Mesenchymal stem cell (in vitro differentiated cells and primary cell): ENCODE measurements at regions not wholly inside any gene's neighbourhood (a gene's known extent, or its start where the extent isn't known, plus 50 kb on each side); places are given as distances from the start of the nearest gene placed in this dataset.

Experiments
- DNase-seq: peaks from one replicate; pipeline ENCODE4 v3.0.0-alpha.2; 2013
- H2AFZ ChIP-seq: one replicate; pipeline ENCODE4 v1.6.1; 2013; ENCODE audit warnings: low read depth, mild to moderate bottlenecking, control low read depth, inconsistent platforms, low read length, moderate library complexity
- H2AK5ac ChIP-seq: 2 replicates; pipeline ENCODE4 v1.6.1; 2013; ENCODE audit warnings: low read length, moderate library complexity, mild to moderate bottlenecking, inconsistent platforms; ENCODE audit not compliant: severe bottlenecking
- H2BK120ac ChIP-seq: one replicate; pipeline ENCODE4 v1.6.1; 2013; ENCODE audit warnings: low read depth, mild to moderate bottlenecking, inconsistent platforms, low read length, moderate library complexity
- H2BK12ac ChIP-seq, 2 experiments: one replicate each; pipeline ENCODE4 v1.6.1; 2013; ENCODE audit warnings: inconsistent platforms in 2 of 2, low read length in 2 of 2, mild to moderate bottlenecking in 2 of 2, moderate library complexity in 2 of 2, control low read depth in 1 of 2
- H2BK15ac ChIP-seq: one replicate; pipeline ENCODE4 v1.6.1; 2013; ENCODE audit warnings: mild to moderate bottlenecking, low read depth, inconsistent platforms; ENCODE audit not compliant: poor library complexity, severe bottlenecking
- H2BK5ac ChIP-seq: 2 replicates; pipeline ENCODE4 v1.6.1; 2013; ENCODE audit warnings: low read depth, mild to moderate bottlenecking, low read length, control low read depth, inconsistent platforms; ENCODE audit not compliant: poor library complexity, severe bottlenecking
- H3K14ac ChIP-seq, 2 experiments: one replicate each; pipeline ENCODE4 v1.6.1; 2013; ENCODE audit warnings: inconsistent platforms in 2 of 2, low read length in 2 of 2, control low read depth in 1 of 2, mild to moderate bottlenecking in 1 of 2, moderate library complexity in 1 of 2
- H3K18ac ChIP-seq, 2 experiments: one replicate each; pipeline ENCODE4 v1.6.1; 2013; ENCODE audit warnings: inconsistent platforms in 2 of 2, low read length in 2 of 2, control low read depth in 1 of 2, low read depth in 1 of 2, mild to moderate bottlenecking in 1 of 2
- H3K23ac ChIP-seq, 2 experiments: one replicate each; pipeline ENCODE4 v1.6.1; 2013; ENCODE audit warnings: inconsistent platforms in 2 of 2, low read length in 2 of 2, mild to moderate bottlenecking in 2 of 2, moderate library complexity in 2 of 2, control low read depth in 1 of 2
- H3K27ac ChIP-seq: 2 replicates; pipeline ENCODE4 v1.5.1; 2013; ENCODE audit warnings: mild to moderate bottlenecking, moderate library complexity, low read length, control low read depth, inconsistent platforms; ENCODE audit not compliant: poor library complexity, severe bottlenecking
- H3K27me3 ChIP-seq, 2 experiments: 2 replicates each; pipeline versions ENCODE4 v1.6.1 to v1.7.0; 2013; ENCODE audit warnings: low read length in 2 of 2, mild to moderate bottlenecking in 2 of 2, moderate library complexity in 2 of 2, control low read depth in 1 of 2, inconsistent platforms in 1 of 2; ENCODE audit not compliant: control insufficient read depth in 1 of 2, insufficient read depth in 1 of 2
- H3K36me3 ChIP-seq, 2 experiments: 2 replicates each; pipeline versions ENCODE4 v1.6.1 to v1.7.0; 2013; ENCODE audit warnings: low read length in 2 of 2, control low read depth in 1 of 2, inconsistent platforms in 1 of 2, low read depth in 1 of 2, mild to moderate bottlenecking in 1 of 2; ENCODE audit not compliant: insufficient read depth in 2 of 2, control insufficient read depth in 1 of 2
- H3K4ac ChIP-seq, 2 experiments: one replicate each; pipeline ENCODE4 v1.6.1; 2013; ENCODE audit warnings: inconsistent platforms in 2 of 2, low read length in 2 of 2, mild to moderate bottlenecking in 2 of 2, moderate library complexity in 2 of 2, control low read depth in 1 of 2, low read depth in 1 of 2
- H3K4me1 ChIP-seq: 2 replicates; pipeline ENCODE4 v1.6.1; 2013; ENCODE audit warnings: low read depth, low read length, control low read depth; ENCODE audit not compliant: control insufficient read depth, insufficient read depth
- H3K4me2 ChIP-seq: 2 replicates; pipeline ENCODE4 v1.6.1; 2013; ENCODE audit warnings: low read length, mild to moderate bottlenecking, inconsistent platforms; ENCODE audit not compliant: poor library complexity, severe bottlenecking
- H3K4me3 ChIP-seq, 2 experiments: 2 replicates each; pipeline versions ENCODE4 v1.5.1 to v1.7.0; 2013; ENCODE audit warnings: low read length in 2 of 2, mild to moderate bottlenecking in 2 of 2, control low read depth in 1 of 2, low read depth in 1 of 2; ENCODE audit not compliant: insufficient read depth in 1 of 2
- H3K79me1 ChIP-seq: replicated peaks from 2 replicates; pipeline ENCODE4 v1.6.1; 2013; ENCODE audit warnings: mild to moderate bottlenecking, control low read depth, low read length, inconsistent platforms; ENCODE audit not compliant: poor library complexity, severe bottlenecking
- H3K9ac ChIP-seq: 2 replicates; pipeline ENCODE4 v1.7.0; 2013; ENCODE audit warnings: mild to moderate bottlenecking, low read length, moderate library complexity
- H3K9me3 ChIP-seq: 2 replicates; pipeline ENCODE4 v1.7.0; 2013; ENCODE audit warnings: mild to moderate bottlenecking, low read length; ENCODE audit not compliant: control insufficient read depth
- H4K8ac ChIP-seq: one replicate; pipeline ENCODE4 v1.6.1; 2013; ENCODE audit warnings: inconsistent platforms, mild to moderate bottlenecking, low read length, moderate library complexity
- H4K91ac ChIP-seq: one replicate; pipeline ENCODE4 v1.6.1; 2013; ENCODE audit warnings: mild to moderate bottlenecking, low read length, inconsistent platforms
- WGBS: methylation state at CpG from one replicate; pipeline ENCODE4 v1.1.7; 2013; ENCODE audit warnings: mixed read lengths; 5-methylcytosine and 5-hydroxymethylcytosine counted together

GRCh38 chr4:63122955-63123354 is 1286.3 kb downstream of the TECRL start:
- Histone ChIP-seq H3K27me3 (no peaks in the 10 kb centered on the region), H3K36me3 (no peaks in the 10 kb centered on the region), H2AFZ (no peak overlapping the region), H2BK15ac (no peak overlapping the region), H4K8ac (no peak overlapping the region), H3K27ac (no peak overlapping the region), H2BK120ac (no peak overlapping the region), H3K4me3 (no peak overlapping the region), H4K91ac (no peak overlapping the region), H3K4me1 (no peaks in the 10 kb centered on the region), H2BK12ac (no peak overlapping the region), H3K79me1 (no peaks in the 10 kb centered on the region), H3K9ac (no peak overlapping the region), H3K4ac (no peak overlapping the region), H3K14ac (no peak overlapping the region), H3K9me3 (peaks cover 13% of the 10 kb centered on the region), H2BK5ac (no peak overlapping the region), H3K4me2 (no peak overlapping the region), H2AK5ac (no peak overlapping the region), H3K23ac (no peak overlapping the region), H3K18ac (no peak overlapping the region)
- DNase-seq, result no peak
- WGBS, result 100% methylated on average over 2 of the region's 2 CpGs

DNA sequence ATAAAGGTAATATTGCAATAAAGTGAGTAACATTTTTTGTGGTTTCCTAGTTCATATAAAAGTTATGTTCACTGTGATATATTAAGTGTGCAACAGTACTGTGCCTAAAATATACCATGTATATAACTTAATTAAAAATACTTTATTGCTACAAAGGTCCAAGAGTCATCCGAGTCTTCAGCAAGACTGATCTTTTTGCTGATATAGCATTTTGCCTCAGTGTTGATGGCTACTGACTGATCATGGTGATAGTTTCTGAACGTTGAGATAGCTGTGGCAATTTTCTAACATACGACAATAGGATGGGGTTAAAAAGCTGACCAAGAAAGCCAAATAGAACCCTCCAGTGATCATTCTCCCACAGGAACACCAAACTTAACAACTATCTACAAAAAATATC is 1302.7 kb downstream of the TECRL start:
- Histone ChIP-seq H3K4ac (no peak overlapping the region), H3K9me3 (peaks cover 16% of the 10 kb centered on the region), H3K14ac (no peak overlapping the region), H4K8ac (no peak overlapping the region), H3K9ac (no peak overlapping the region), H2BK5ac (no peak overlapping the region), H2AFZ (no peak overlapping the region), H4K91ac (no peak overlapping the region), H3K27ac (no peak overlapping the region), H2AK5ac (no peak overlapping the region), H2BK12ac (no peak overlapping the region), H2BK120ac (no peak overlapping the region), H3K4me2 (no peak overlapping the region), H3K4me1 (no peaks in the 10 kb centered on the region), H3K79me1 (no peaks in the 10 kb centered on the region), H3K4me3 (no peak overlapping the region), H3K27me3 (no peaks in the 10 kb centered on the region), H2BK15ac (no peak overlapping the region), H3K36me3 (no peaks in the 10 kb centered on the region), H3K23ac (no peak overlapping the region), H3K18ac (no peak overlapping the region)
- DNase-seq, result no peak
- WGBS, result 86% methylated on average over 1 of the region's 3 CpGs

DNA sequence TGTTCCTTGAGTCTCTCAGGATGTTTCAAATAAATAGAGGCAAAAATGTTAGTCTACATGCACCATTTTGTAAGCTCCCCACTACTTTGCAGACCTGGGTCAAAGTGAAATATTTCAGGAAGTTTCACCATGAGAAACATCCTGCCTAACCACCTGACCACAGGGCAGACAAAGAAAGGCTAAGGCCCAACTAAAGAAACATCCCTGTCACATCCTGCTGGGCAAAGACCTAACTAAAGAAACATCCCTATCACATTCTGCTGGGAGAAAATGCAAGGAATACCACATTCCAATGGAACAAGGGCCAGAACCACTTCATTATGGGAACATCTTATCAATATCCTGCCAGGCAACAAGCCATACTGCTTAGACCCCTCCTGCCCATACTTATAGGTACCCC is 1303.4 kb downstream of the TECRL start:
- H2AK5ac ChIP-seq, result no peak overlapping the region
- H3K14ac ChIP-seq, result no peak overlapping the region
- H3K4ac ChIP-seq, result no peak overlapping the region
- no peak overlapping the region for H2BK12ac ChIP-seq
- no peak overlapping the region for H4K8ac ChIP-seq
- H3K4me1 ChIP-seq, result no peaks in the 10 kb centered on the region
- H3K79me1 ChIP-seq, result no peaks in the 10 kb centered on the region
- no peak overlapping the region for H2BK5ac ChIP-seq
- H2BK120ac ChIP-seq, result no peak overlapping the region
- no peak overlapping the region for H3K4me2 ChIP-seq
- no peak overlapping the region for H3K23ac ChIP-seq
- DNase-seq, result no peak
- H3K27me3 ChIP-seq, result no peaks in the 10 kb centered on the region
- no peaks in the 10 kb centered on the region for H3K36me3 ChIP-seq
- peaks cover 16% of the 10 kb centered on the region for H3K9me3 ChIP-seq
- no peak overlapping the region for H4K91ac ChIP-seq
- no peak overlapping the region for H2BK15ac ChIP-seq
- H3K9ac ChIP-seq, result no peak overlapping the region
- no peak overlapping the region for H3K18ac ChIP-seq
- H3K4me3 ChIP-seq, result no peak overlapping the region
- no peak overlapping the region for H2AFZ ChIP-seq
- H3K27ac ChIP-seq, result no peak overlapping the region

DNA sequence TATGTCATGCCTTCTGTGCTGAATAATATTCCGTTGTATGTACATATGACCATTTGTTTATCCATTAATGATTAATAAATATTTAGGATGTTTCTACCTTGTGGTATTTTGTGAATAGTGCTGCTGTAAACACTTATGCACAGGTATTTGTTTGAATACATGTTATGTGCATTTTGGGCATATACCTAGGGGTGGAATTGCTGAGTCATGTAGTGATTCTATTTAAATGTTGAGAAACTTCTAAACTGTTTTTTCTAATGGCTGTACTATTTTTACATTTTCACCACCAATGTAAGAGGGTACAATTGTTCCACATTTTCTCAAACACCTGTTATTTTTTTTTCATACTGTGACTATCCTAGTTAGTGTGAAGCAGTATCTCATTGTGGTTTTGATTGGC is 1318.6 kb downstream of the TECRL start:
- Histone ChIP-seq H2AFZ (no peak overlapping the region), H3K4me3 (no peak overlapping the region), H3K27ac (no peak overlapping the region), H2BK120ac (no peak overlapping the region), H2AK5ac (no peak overlapping the region), H3K9ac (no peak overlapping the region), H3K27me3 (no peaks in the 10 kb centered on the region), H3K4ac (no peak overlapping the region), H3K36me3 (no peaks in the 10 kb centered on the region), H4K8ac (no peak overlapping the region), H4K91ac (no peak overlapping the region), H2BK15ac (no peak overlapping the region), H2BK5ac (no peak overlapping the region), H3K18ac (no peak overlapping the region), H3K4me1 (no peaks in the 10 kb centered on the region), H3K9me3 (peaks cover 37% of the 10 kb centered on the region), H3K4me2 (no peak overlapping the region), H3K79me1 (no peaks in the 10 kb centered on the region), H2BK12ac (no peak overlapping the region), H3K14ac (no peak overlapping the region), H3K23ac (no peak overlapping the region)
- no CpG with 5 or more reads among the region's 1 CpG for WGBS
- no peak for DNase-seq
